ENCODE measurements at regions not wholly inside any gene's neighbourhood (a gene's known extent, or its start where the extent isn't known, plus 50 kb on each side); places are given as distances from the start of the nearest gene placed in this dataset.

DNA sequence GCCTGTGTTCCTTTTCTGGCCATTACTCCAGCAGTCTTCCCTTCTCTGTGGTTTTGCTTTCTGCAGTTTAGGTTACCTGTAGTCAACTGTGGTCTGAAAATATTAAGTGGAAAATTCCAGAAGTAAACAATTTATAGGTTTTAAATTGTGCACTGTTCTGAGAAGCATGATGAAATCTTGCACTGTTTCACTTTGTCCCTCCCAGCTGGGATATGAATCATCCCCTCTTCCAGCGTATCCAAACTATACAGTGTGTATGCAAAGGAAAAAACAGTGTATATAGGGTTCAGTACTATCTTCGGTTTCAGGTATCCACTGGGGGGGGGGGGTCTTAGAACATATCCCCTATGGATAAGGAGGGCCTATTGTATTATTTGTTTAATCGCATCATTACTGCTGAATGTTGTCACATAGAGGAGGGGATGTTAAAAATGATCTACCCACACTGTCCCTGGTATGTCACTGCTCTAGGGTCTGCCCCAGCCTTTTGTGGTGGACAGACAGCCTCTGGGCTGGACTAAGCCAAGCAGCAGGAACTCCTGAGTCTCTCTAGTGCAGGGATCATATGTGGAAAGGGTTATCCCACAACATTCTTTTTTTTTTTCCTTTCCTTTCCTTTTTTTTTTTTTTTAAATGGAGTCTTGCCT, 109.1 kb upstream of the MAX start:
- DNase-seq (no peak), ATAC-seq (replicated peaks in 1 of 4) (no peak)
- Mint-ChIP-seq H3K27me3 (no peaks in the 10 kb centered on the region), H3K9me3 (no peaks in the 10 kb centered on the region), H3K4me3 (no peak overlapping the region), H3K4me1 (peaks cover 37 to 48% (median 38%) of the 10 kb centered on the region in 3 donors), H3K36me3 (no peaks in the 10 kb centered on the region), H3K27ac (peak overlapping the region in 1 of 2 donors; percentile 65)
- POLR2A ChIA-PET: interaction anchor here in 1 of 2 donors (0.6 kb wide), 1 partner anchor 800 kb away, joined by 11 read pairs; no protein-coding TSS in a partner anchor
- Histone ChIP-seq H3K27ac (ENCODE audit: low read length) (no peak overlapping the region), H3K36me3 (ENCODE audit: control insufficient read depth in 2 of 2, extremely low read depth in 1 of 2, insufficient read depth in 1 of 2, low read length in 1 of 2) (no peaks in the 10 kb centered on the region), H3K4me1 (ENCODE audit: control insufficient read depth in 1 of 2, extremely low read depth in 1 of 2, insufficient read depth in 2 of 2, low read length in 2 of 2) (peaks cover 20 to 34% of the 10 kb centered on the region in 2 experiments), H3K4me3 (ENCODE audit: control insufficient read depth in 1 of 2, extremely low read depth in 1 of 2, low read length in 1 of 2) (no peak overlapping the region), H3K9me3 (no peaks in the 10 kb centered on the region), H3K27me3 (replicated peaks in 1 of 2; ENCODE audit: control insufficient read depth in 2 of 2, extremely low read depth in 1 of 2, insufficient read depth in 2 of 2, low read length in 1 of 2) (peaks cover 0 to 2% of the 10 kb centered on the region in 2 experiments)
- CTCF ChIA-PET: no interaction called here
- no CpG with 5 or more reads among the region's 3 CpGs for WGBS (ENCODE audit: insufficient coverage)

DNA sequence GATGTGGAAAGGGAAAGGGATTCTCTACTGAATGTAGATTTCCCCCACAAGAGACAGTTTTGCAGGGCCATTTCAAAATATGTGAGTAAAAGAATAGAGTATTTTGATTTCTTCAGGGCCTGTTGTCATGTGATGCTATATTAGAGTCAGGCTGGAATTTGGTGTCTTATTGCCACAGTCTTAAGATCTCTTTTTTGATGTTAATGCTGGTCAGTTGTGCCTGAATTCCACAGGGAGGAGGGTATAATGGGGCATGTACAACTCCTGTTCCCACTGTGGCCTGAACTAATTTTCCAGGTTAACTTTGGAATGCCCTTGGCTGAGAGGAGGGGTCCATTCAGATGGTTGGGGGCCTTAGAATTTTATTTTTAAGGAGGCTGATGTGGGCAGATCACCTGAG, 111.0 kb upstream of the MAX start:
- Mint-ChIP-seq H3K4me1 (peaks cover 24 to 30% (median 26%) of the 10 kb centered on the region in 3 donors), H3K27me3 (no peaks in the 10 kb centered on the region), H3K36me3 (no peaks in the 10 kb centered on the region), H3K9me3 (no peaks in the 10 kb centered on the region), H3K27ac (no peak overlapping the region), H3K4me3 (no peak overlapping the region)
- Histone ChIP-seq H3K4me1 (ENCODE audit: control insufficient read depth in 1 of 2, extremely low read depth in 1 of 2, insufficient read depth in 2 of 2, low read length in 2 of 2) (peaks cover 11 to 17% of the 10 kb centered on the region in 2 experiments), H3K27ac (ENCODE audit: low read length) (no peak overlapping the region), H3K9me3 (no peaks in the 10 kb centered on the region), H3K36me3 (ENCODE audit: control insufficient read depth in 2 of 2, extremely low read depth in 1 of 2, insufficient read depth in 1 of 2, low read length in 1 of 2) (no peaks in the 10 kb centered on the region), H3K4me3 (ENCODE audit: control insufficient read depth in 1 of 2, extremely low read depth in 1 of 2, low read length in 1 of 2) (no peak overlapping the region), H3K27me3 (replicated peaks in 1 of 2; ENCODE audit: control insufficient read depth in 2 of 2, extremely low read depth in 1 of 2, insufficient read depth in 2 of 2, low read length in 1 of 2) (peaks cover 0 to 2% of the 10 kb centered on the region in 2 experiments)
- POLR2A ChIA-PET: no interaction called here
- CTCF ChIA-PET: no interaction called here
- ATAC-seq (replicated peaks in 1 of 4): no peak
- no peak for DNase-seq

DNA sequence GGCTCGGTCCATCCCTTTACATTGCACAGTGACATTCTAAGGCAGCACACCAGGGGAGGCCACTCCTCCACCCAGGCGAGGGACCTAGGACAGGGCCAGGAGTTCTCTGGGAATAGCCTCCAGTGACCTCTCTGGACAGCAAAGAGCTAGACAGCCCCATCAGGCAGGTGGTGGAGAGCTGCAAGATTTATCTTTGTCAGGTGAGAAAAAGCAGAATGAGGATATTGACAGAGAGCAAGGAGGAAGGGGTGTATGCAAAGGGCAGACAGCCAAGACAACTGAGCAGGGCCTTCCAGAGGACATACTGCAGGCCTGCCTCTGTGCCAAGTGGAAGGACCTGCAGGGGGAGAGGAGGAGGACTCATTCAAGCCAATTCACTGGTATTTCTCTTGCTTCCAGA, 112.4 kb upstream of the MAX start:
- Mint-ChIP-seq H3K4me3 (no peak overlapping the region), H3K9me3 (no peaks in the 10 kb centered on the region), H3K27me3 (no peaks in the 10 kb centered on the region), H3K4me1 (peaks cover 16 to 18% (median 16%) of the 10 kb centered on the region in 3 donors), H3K27ac (no peak overlapping the region), H3K36me3 (no peaks in the 10 kb centered on the region)
- no CpG with 5 or more reads among the region's 2 CpGs for WGBS (ENCODE audit: insufficient coverage)
- DNase-seq (no peak), ATAC-seq (replicated peaks in 1 of 4) (no peak)
- H3K4me1 ChIP-seq (ENCODE audit: control insufficient read depth in 1 of 2, extremely low read depth in 1 of 2, insufficient read depth in 2 of 2, low read length in 2 of 2): peaks cover 10 to 11% of the 10 kb centered on the region in 2 experiments
- POLR2A ChIA-PET: no interaction called here
- peaks cover 0 to 2% of the 10 kb centered on the region in 2 experiments for H3K27me3 ChIP-seq (replicated peaks in 1 of 2; ENCODE audit: control insufficient read depth in 2 of 2, extremely low read depth in 1 of 2, insufficient read depth in 2 of 2, low read length in 1 of 2)
- H3K4me3 ChIP-seq (ENCODE audit: control insufficient read depth in 1 of 2, extremely low read depth in 1 of 2, low read length in 1 of 2): no peak overlapping the region
- no peak overlapping the region for H3K27ac ChIP-seq (ENCODE audit: low read length)
- no peaks in the 10 kb centered on the region for H3K9me3 ChIP-seq
- no peaks in the 10 kb centered on the region for H3K36me3 ChIP-seq (ENCODE audit: control insufficient read depth in 2 of 2, extremely low read depth in 1 of 2, insufficient read depth in 1 of 2, low read length in 1 of 2)
- CTCF ChIA-PET: no interaction called here

DNA sequence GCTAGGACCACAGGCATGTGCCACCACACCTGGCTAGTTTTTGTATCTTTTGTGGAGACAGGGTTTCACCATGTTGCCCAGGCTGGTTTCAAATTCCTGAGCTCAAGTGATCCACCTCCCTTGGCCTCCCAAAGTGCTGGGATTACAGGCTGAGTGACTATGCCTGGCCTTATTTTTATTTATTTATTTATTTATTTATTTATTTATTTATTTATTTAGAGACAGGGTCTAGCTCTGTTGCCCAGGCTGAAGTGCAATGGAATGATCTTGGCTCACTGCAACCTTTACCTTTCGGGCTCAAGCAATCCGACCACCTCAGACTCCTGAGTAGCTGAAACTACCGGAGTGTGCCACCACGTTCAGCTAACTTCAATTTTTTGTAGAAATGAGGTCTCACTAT, 117.0 kb upstream of the MAX start:
- WGBS (ENCODE audit: insufficient coverage): 100% methylated on average over 2 of the region's 4 CpGs
- no peak overlapping the region for H3K4me3 ChIP-seq (ENCODE audit: control insufficient read depth in 1 of 2, extremely low read depth in 1 of 2, low read length in 1 of 2)
- Mint-ChIP-seq H3K4me1 (peaks cover 13 to 19% (median 16%) of the 10 kb centered on the region in 3 donors), H3K27ac (no peak overlapping the region), H3K36me3 (no peaks in the 10 kb centered on the region), H3K9me3 (no peaks in the 10 kb centered on the region), H3K27me3 (no peaks in the 10 kb centered on the region), H3K4me3 (no peak overlapping the region)
- ChIA-PET POLR2A (no interaction called here), CTCF (no interaction called here)
- peaks cover 0 to 2% of the 10 kb centered on the region in 2 experiments for H3K27me3 ChIP-seq (replicated peaks in 1 of 2; ENCODE audit: control insufficient read depth in 2 of 2, extremely low read depth in 1 of 2, insufficient read depth in 2 of 2, low read length in 1 of 2)
- DNase-seq: no peak
- ATAC-seq (replicated peaks in 1 of 4): no peak
- peaks cover 3 to 23% of the 10 kb centered on the region in 2 experiments for H3K4me1 ChIP-seq (ENCODE audit: control insufficient read depth in 1 of 2, extremely low read depth in 1 of 2, insufficient read depth in 2 of 2, low read length in 2 of 2)
- no peak overlapping the region for H3K27ac ChIP-seq (ENCODE audit: low read length)
- H3K36me3 ChIP-seq (ENCODE audit: control insufficient read depth in 2 of 2, extremely low read depth in 1 of 2, insufficient read depth in 1 of 2, low read length in 1 of 2): no peaks in the 10 kb centered on the region
- H3K9me3 ChIP-seq: no peaks in the 10 kb centered on the region

DNA sequence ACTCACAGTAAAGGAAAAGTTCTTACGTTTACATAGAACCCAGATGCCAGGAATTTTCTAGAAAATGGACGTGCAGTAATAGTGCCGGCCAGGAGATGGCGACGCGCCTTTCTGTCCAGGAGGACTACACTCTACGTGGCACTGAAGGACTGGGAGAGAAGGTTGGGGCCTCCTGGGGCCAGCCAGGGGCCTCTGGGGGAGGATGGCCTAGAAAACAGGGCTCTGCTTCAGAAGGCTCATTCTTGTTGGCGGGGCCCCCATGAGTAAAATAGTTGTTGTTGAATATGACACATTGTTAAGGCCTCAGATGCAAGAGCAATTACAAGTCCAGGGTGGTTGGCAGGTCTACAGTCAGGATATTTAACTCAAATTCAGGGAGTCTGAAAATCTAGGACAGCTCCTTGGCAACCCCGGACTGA, 120.1 kb upstream of the MAX start:
- Histone ChIP-seq H3K9me3 (no peaks in the 10 kb centered on the region), H3K36me3 (ENCODE audit: control insufficient read depth in 2 of 2, extremely low read depth in 1 of 2, insufficient read depth in 1 of 2, low read length in 1 of 2) (no peaks in the 10 kb centered on the region), H3K27me3 (replicated peaks in 1 of 2; ENCODE audit: control insufficient read depth in 2 of 2, extremely low read depth in 1 of 2, insufficient read depth in 2 of 2, low read length in 1 of 2) (no peaks in the 10 kb centered on the region), H3K4me3 (ENCODE audit: control insufficient read depth in 1 of 2, extremely low read depth in 1 of 2, low read length in 1 of 2) (no peak overlapping the region), H3K27ac (ENCODE audit: low read length) (no peak overlapping the region), H3K4me1 (ENCODE audit: control insufficient read depth in 1 of 2, extremely low read depth in 1 of 2, insufficient read depth in 2 of 2, low read length in 2 of 2) (peaks cover 8 to 39% of the 10 kb centered on the region in 2 experiments)
- H3K4me3 Mint-ChIP-seq: peak overlapping the region in 1 of 3 donors; percentile 27
- peak overlapping the region; percentile 22 to 52 for H3K27ac Mint-ChIP-seq
- no peaks in the 10 kb centered on the region for H3K36me3 Mint-ChIP-seq
- ATAC-seq (replicated peaks in 1 of 4) (peak in 3 of 4 experiments; percentile 65 to 82 (median 69)), DNase-seq (peak in 33 of 35 experiments; percentile 8 to 71 (median 36))
- no peaks in the 10 kb centered on the region for H3K27me3 Mint-ChIP-seq
- peaks cover 26 to 49% (median 41%) of the 10 kb centered on the region in 3 donors for H3K4me1 Mint-ChIP-seq
- H3K9me3 Mint-ChIP-seq: no peaks in the 10 kb centered on the region
- POLR2A ChIA-PET: no interaction called here
- WGBS (ENCODE audit: insufficient coverage): 33% methylated on average over 7 of the region's 9 CpGs
- CTCF ChIA-PET: interaction anchor here in 1 of 2 donors (0.6 to 1.1 kb wide), 2 partner anchors 193 to 602 kb away, joined by 3 read pairs; no protein-coding TSS in a partner anchor

GRCh38 chr14:65223636-65224035, 121.3 kb upstream of the MAX start:
- DNase-seq: peak in 2 of 35 experiments; percentile 11 to 29
- CTCF ChIA-PET: interaction anchor here (0.6 to 1.1 kb wide), 7 partner anchors 58 to 722 kb away, joined by 3 to 9 read pairs (median 3); no protein-coding TSS in a partner anchor
- peak overlapping the region; percentile 18 for H3K27ac ChIP-seq (ENCODE audit: low read length)
- Mint-ChIP-seq H3K9me3 (no peaks in the 10 kb centered on the region), H3K27me3 (no peaks in the 10 kb centered on the region), H3K4me1 (peaks cover 27 to 55% (median 43%) of the 10 kb centered on the region in 3 donors), H3K4me3 (peak overlapping the region in 1 of 3 donors; percentile 48), H3K27ac (peak overlapping the region; percentile 28 to 72), H3K36me3 (no peaks in the 10 kb centered on the region)
- ATAC-seq (replicated peaks in 1 of 4): peak in 3 of 4 experiments; percentile 34 to 49 (median 49)
- POLR2A ChIA-PET: no interaction called here
- H3K4me1 ChIP-seq (ENCODE audit: control insufficient read depth in 1 of 2, extremely low read depth in 1 of 2, insufficient read depth in 2 of 2, low read length in 2 of 2): peaks cover 8 to 39% of the 10 kb centered on the region in 2 experiments
- 73% methylated on average over 2 of the region's 5 CpGs for WGBS (ENCODE audit: insufficient coverage)
- no peaks in the 10 kb centered on the region for H3K9me3 ChIP-seq
- H3K36me3 ChIP-seq (ENCODE audit: control insufficient read depth in 2 of 2, extremely low read depth in 1 of 2, insufficient read depth in 1 of 2, low read length in 1 of 2): no peaks in the 10 kb centered on the region
- H3K4me3 ChIP-seq (ENCODE audit: control insufficient read depth in 1 of 2, extremely low read depth in 1 of 2, low read length in 1 of 2): no peak overlapping the region
- no peaks in the 10 kb centered on the region for H3K27me3 ChIP-seq (replicated peaks in 1 of 2; ENCODE audit: control insufficient read depth in 2 of 2, extremely low read depth in 1 of 2, insufficient read depth in 2 of 2, low read length in 1 of 2)
